MCF 10A (cell line): ENCODE measurements at regions not wholly inside any gene's neighbourhood (a gene's known extent, or its start where the extent isn't known, plus 50 kb on each side); places are given as distances from the start of the nearest gene placed in this dataset.

ENCODE experiments used
- BruUV-seq: library from RNA; stranded (reverse); fragments of 400-500 nt; replicated peaks from 2 replicates; lab custom pipeline; 2021; lab: Mats Ljungman, UMichigan
- CTCF ChIA-PET: fragments of 300-600 bp; sonication (Branson Sonifier 250); formaldehyde crosslinking; extraction: SDS; loops from one replicate; lab custom pipeline; 2021; ENCODE audit warnings: antibody characterized with exemption, inconsistent platforms; lab: Yijun Ruan, JAX
- POLR2A ChIA-PET: fragments of 300-600, 350-650 bp; sonication (Branson Sonifier 250); formaldehyde crosslinking; extraction: SDS; loops from one replicate; lab custom pipeline; 2020; ENCODE audit warnings: antibody characterized with exemption, inconsistent platforms; lab: Yijun Ruan, JAX
- DNase-seq: peaks from one replicate; pipeline ENCODE4 v3.0.0-alpha.2; 2018; ENCODE audit not compliant: unreplicated experiment
- H3K27ac Mint-ChIP-seq: one replicate; pipeline ENCODE4 v1.8.0; 2022; ENCODE audit warnings: mild to moderate bottlenecking, low read depth, mixed read lengths; ENCODE audit not compliant: unreplicated experiment
- H3K27me3 Mint-ChIP-seq: one replicate; pipeline ENCODE4 v1.8.0; 2022; ENCODE audit warnings: mixed read lengths; ENCODE audit not compliant: insufficient read depth, unreplicated experiment
- H3K36me3 Mint-ChIP-seq: one replicate; pipeline ENCODE4 v1.8.0; 2022; ENCODE audit warnings: mild to moderate bottlenecking, moderate library complexity, mixed read lengths; ENCODE audit not compliant: insufficient read depth, unreplicated experiment
- H3K4me1 Mint-ChIP-seq: one replicate; pipeline ENCODE4 v1.8.0; 2022; ENCODE audit warnings: mixed read lengths; ENCODE audit not compliant: insufficient read depth, unreplicated experiment
- H3K4me3 Mint-ChIP-seq: one replicate; pipeline ENCODE4 v1.8.0; 2022; ENCODE audit warnings: mild to moderate bottlenecking, moderate library complexity, mixed read lengths; ENCODE audit not compliant: unreplicated experiment
- H3K9me3 Mint-ChIP-seq: one replicate; pipeline ENCODE4 v1.8.0; 2022; ENCODE audit warnings: mixed read lengths; ENCODE audit not compliant: unreplicated experiment
- intact Hi-C: fragments of 100-400 bp; cut with micrococcal nuclease; formaldehyde crosslinking; loops from 2 replicates; pipeline ENCODE4 v1.14.1; 2022
- TF ChIP-seq, protein P1 (sequence below): fragments of 200-600 bp; IDR thresholded peaks from one replicate; pipeline ENCODE4 v1.8.0; 2022; ENCODE audit warnings: antibody characterized with exemption, mild to moderate bottlenecking; ENCODE audit not compliant: unreplicated experiment

DNA sequence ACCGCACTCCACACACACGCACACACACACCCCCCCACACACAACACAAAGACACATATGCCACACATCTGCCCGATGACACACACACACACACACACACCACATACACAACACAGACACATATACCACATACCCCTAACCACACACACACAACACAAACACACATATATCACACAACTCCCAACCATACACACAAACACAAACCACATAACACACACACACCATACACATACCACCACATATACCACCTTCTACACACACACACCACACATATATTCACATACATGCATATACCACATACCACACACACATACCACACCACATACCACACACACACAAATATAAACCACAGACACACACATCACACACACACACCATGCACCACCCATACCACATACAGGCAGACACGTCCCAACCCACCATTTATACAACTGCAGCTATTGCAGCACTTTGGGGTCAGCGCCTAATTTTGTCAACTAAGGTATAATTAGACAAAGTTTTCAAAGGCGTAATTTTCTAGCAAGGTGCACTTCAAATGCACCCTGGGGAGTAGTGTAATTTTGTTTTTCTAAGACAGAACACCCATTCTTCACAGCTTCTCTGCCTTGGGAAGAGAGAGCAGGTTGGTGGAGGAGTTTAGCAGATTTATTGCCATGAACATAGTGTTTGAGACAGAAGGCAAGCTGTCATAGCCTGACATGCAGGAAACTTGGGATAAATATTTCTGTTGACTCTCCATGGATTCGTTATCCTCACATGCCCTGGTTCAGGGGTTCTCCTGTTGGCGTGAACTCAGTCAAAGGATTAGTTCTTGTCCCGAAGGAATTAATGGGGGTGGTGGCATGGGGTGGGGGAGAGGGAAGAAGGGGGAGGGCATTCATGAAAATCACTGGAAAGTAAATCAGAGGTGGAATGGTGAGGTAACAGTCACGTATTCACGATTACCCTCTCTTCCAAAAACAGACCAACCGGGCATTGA is 416.1 kb downstream of the LPIN1 start:
- POLR2A ChIA-PET, result interaction anchor here (0.6 kb wide), 1 partner anchor 81 kb away, joined by 5 read pairs; no protein-coding TSS in a partner anchor
- no peaks in the 10 kb centered on the region for H3K4me1 Mint-ChIP-seq
- H3K36me3 Mint-ChIP-seq, result no peaks in the 10 kb centered on the region
- no peaks in the 10 kb centered on the region for H3K9me3 Mint-ChIP-seq
- no peak overlapping the region for H3K4me3 Mint-ChIP-seq
- H3K27me3 Mint-ChIP-seq, result no peaks in the 10 kb centered on the region
- no peak overlapping the region for H3K27ac Mint-ChIP-seq
- TF ChIP-seq, protein P1, sequence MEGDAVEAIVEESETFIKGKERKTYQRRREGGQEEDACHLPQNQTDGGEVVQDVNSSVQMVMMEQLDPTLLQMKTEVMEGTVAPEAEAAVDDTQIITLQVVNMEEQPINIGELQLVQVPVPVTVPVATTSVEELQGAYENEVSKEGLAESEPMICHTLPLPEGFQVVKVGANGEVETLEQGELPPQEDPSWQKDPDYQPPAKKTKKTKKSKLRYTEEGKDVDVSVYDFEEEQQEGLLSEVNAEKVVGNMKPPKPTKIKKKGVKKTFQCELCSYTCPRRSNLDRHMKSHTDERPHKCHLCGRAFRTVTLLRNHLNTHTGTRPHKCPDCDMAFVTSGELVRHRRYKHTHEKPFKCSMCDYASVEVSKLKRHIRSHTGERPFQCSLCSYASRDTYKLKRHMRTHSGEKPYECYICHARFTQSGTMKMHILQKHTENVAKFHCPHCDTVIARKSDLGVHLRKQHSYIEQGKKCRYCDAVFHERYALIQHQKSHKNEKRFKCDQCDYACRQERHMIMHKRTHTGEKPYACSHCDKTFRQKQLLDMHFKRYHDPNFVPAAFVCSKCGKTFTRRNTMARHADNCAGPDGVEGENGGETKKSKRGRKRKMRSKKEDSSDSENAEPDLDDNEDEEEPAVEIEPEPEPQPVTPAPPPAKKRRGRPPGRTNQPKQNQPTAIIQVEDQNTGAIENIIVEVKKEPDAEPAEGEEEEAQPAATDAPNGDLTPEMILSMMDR, result no peak
- BruUV-seq, result no TSS peak
- intact Hi-C loops, result no loop called here
- CTCF ChIA-PET, result interaction anchor here (1.2 kb wide), 1 partner anchor 845 kb away, joined by 4 read pairs; no protein-coding TSS in a partner anchor
- no peak for DNase-seq

DNA sequence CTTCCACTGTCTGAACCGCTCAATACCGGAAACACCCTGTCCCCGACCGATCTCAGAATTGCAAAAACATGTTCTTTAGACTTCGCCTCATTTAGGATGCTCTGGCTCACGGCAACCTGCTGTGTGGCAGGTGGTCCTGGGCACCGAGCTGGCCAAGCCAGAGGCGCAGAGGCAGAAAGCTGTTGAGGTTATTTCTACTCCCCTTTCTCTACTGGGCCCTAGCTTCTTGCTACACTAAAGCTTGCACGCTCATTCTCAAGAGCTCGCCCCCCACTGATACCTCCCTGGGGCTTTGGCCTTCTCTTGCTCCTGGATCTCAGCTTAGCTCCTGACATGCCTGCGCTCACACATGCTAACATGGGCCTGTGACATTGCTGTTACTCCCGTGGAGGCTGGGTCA is 417.4 kb downstream of the LPIN1 start:
- intact Hi-C loops, result no loop called here
- TF ChIP-seq, protein P1, result no peak
- H3K27me3 Mint-ChIP-seq, result no peaks in the 10 kb centered on the region
- no TSS peak for BruUV-seq
- H3K4me1 Mint-ChIP-seq, result no peaks in the 10 kb centered on the region
- ChIA-PET CTCF (interaction anchor here (1.2 to 2.2 kb wide), 2 partner anchors 10 to 843 kb away, joined by 4 to 12 read pairs; no protein-coding TSS in a partner anchor), POLR2A (no interaction called here)
- H3K27ac Mint-ChIP-seq, result peak overlapping the region; percentile 44
- H3K4me3 Mint-ChIP-seq, result no peak overlapping the region
- no peak for DNase-seq
- H3K36me3 Mint-ChIP-seq, result no peaks in the 10 kb centered on the region
- H3K9me3 Mint-ChIP-seq, result no peaks in the 10 kb centered on the region

DNA sequence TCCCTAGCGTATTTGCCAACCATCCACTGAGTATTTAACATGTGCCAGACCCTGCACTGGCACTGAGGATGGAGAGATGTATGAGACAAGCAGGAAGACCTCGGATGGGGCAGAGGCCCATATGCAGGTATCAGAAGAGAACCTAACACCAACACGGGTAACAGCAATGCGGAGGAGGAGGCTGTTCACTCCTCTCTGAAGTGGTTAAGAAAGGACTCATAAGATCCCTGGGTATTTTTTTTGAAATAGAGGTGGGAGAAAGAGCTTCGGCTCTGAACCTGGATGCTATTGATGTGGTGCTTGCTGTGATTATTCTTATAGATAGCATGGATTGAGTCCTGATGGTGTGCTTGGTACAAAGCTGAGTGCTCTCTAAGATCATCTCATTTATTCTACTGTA is 418.3 kb downstream of the LPIN1 start:
- ChIA-PET CTCF (interaction anchor here (0.6 to 2.2 kb wide), 2 partner anchors 11 to 380 kb away, joined by 6 to 12 read pairs; no protein-coding TSS in a partner anchor), POLR2A (no interaction called here)
- no peaks in the 10 kb centered on the region for H3K9me3 Mint-ChIP-seq
- no peak overlapping the region for H3K4me3 Mint-ChIP-seq
- no peak overlapping the region for H3K27ac Mint-ChIP-seq
- no peaks in the 10 kb centered on the region for H3K27me3 Mint-ChIP-seq
- no peaks in the 10 kb centered on the region for H3K4me1 Mint-ChIP-seq
- intact Hi-C loops, result no loop called here
- TF ChIP-seq, protein P1, result no peak
- BruUV-seq, result no TSS peak
- no peaks in the 10 kb centered on the region for H3K36me3 Mint-ChIP-seq
- no peak for DNase-seq
